Mesenchymal stem cell (in vitro differentiated cells and primary cell): ENCODE measurements at regions not wholly inside any gene's neighbourhood (a gene's known extent, or its start where the extent isn't known, plus 50 kb on each side); places are given as distances from the start of the nearest gene placed in this dataset.

Source experiments
- DNase-seq: peaks from one replicate; pipeline ENCODE4 v3.0.0-alpha.2; 2013
- H2AFZ ChIP-seq: one replicate; pipeline ENCODE4 v1.6.1; 2013; ENCODE audit warnings: low read depth, mild to moderate bottlenecking, control low read depth, inconsistent platforms, low read length, moderate library complexity
- H2AK5ac ChIP-seq: 2 replicates; pipeline ENCODE4 v1.6.1; 2013; ENCODE audit warnings: low read length, moderate library complexity, mild to moderate bottlenecking, inconsistent platforms; ENCODE audit not compliant: severe bottlenecking
- H2BK120ac ChIP-seq: one replicate; pipeline ENCODE4 v1.6.1; 2013; ENCODE audit warnings: low read depth, mild to moderate bottlenecking, inconsistent platforms, low read length, moderate library complexity
- H2BK12ac ChIP-seq, 2 experiments: one replicate each; pipeline ENCODE4 v1.6.1; 2013; ENCODE audit warnings: inconsistent platforms in 2 of 2, low read length in 2 of 2, mild to moderate bottlenecking in 2 of 2, moderate library complexity in 2 of 2, control low read depth in 1 of 2
- H2BK15ac ChIP-seq: one replicate; pipeline ENCODE4 v1.6.1; 2013; ENCODE audit warnings: mild to moderate bottlenecking, low read depth, inconsistent platforms; ENCODE audit not compliant: poor library complexity, severe bottlenecking
- H2BK5ac ChIP-seq: 2 replicates; pipeline ENCODE4 v1.6.1; 2013; ENCODE audit warnings: low read depth, mild to moderate bottlenecking, low read length, control low read depth, inconsistent platforms; ENCODE audit not compliant: poor library complexity, severe bottlenecking
- H3K14ac ChIP-seq, 2 experiments: one replicate each; pipeline ENCODE4 v1.6.1; 2013; ENCODE audit warnings: inconsistent platforms in 2 of 2, low read length in 2 of 2, control low read depth in 1 of 2, mild to moderate bottlenecking in 1 of 2, moderate library complexity in 1 of 2
- H3K18ac ChIP-seq, 2 experiments: one replicate each; pipeline ENCODE4 v1.6.1; 2013; ENCODE audit warnings: inconsistent platforms in 2 of 2, low read length in 2 of 2, control low read depth in 1 of 2, low read depth in 1 of 2, mild to moderate bottlenecking in 1 of 2
- H3K23ac ChIP-seq, 2 experiments: one replicate each; pipeline ENCODE4 v1.6.1; 2013; ENCODE audit warnings: inconsistent platforms in 2 of 2, low read length in 2 of 2, mild to moderate bottlenecking in 2 of 2, moderate library complexity in 2 of 2, control low read depth in 1 of 2
- H3K27ac ChIP-seq: 2 replicates; pipeline ENCODE4 v1.5.1; 2013; ENCODE audit warnings: mild to moderate bottlenecking, moderate library complexity, low read length, control low read depth, inconsistent platforms; ENCODE audit not compliant: poor library complexity, severe bottlenecking
- H3K27me3 ChIP-seq, 2 experiments: 2 replicates each; pipeline versions ENCODE4 v1.6.1 to v1.7.0; 2013; ENCODE audit warnings: low read length in 2 of 2, mild to moderate bottlenecking in 2 of 2, moderate library complexity in 2 of 2, control low read depth in 1 of 2, inconsistent platforms in 1 of 2; ENCODE audit not compliant: control insufficient read depth in 1 of 2, insufficient read depth in 1 of 2
- H3K36me3 ChIP-seq, 2 experiments: 2 replicates each; pipeline versions ENCODE4 v1.6.1 to v1.7.0; 2013; ENCODE audit warnings: low read length in 2 of 2, control low read depth in 1 of 2, inconsistent platforms in 1 of 2, low read depth in 1 of 2, mild to moderate bottlenecking in 1 of 2; ENCODE audit not compliant: insufficient read depth in 2 of 2, control insufficient read depth in 1 of 2
- H3K4ac ChIP-seq, 2 experiments: one replicate each; pipeline ENCODE4 v1.6.1; 2013; ENCODE audit warnings: inconsistent platforms in 2 of 2, low read length in 2 of 2, mild to moderate bottlenecking in 2 of 2, moderate library complexity in 2 of 2, control low read depth in 1 of 2, low read depth in 1 of 2
- H3K4me1 ChIP-seq: 2 replicates; pipeline ENCODE4 v1.6.1; 2013; ENCODE audit warnings: low read depth, low read length, control low read depth; ENCODE audit not compliant: control insufficient read depth, insufficient read depth
- H3K4me2 ChIP-seq: 2 replicates; pipeline ENCODE4 v1.6.1; 2013; ENCODE audit warnings: low read length, mild to moderate bottlenecking, inconsistent platforms; ENCODE audit not compliant: poor library complexity, severe bottlenecking
- H3K4me3 ChIP-seq, 2 experiments: 2 replicates each; pipeline versions ENCODE4 v1.5.1 to v1.7.0; 2013; ENCODE audit warnings: low read length in 2 of 2, mild to moderate bottlenecking in 2 of 2, control low read depth in 1 of 2, low read depth in 1 of 2; ENCODE audit not compliant: insufficient read depth in 1 of 2
- H3K79me1 ChIP-seq: replicated peaks from 2 replicates; pipeline ENCODE4 v1.6.1; 2013; ENCODE audit warnings: mild to moderate bottlenecking, control low read depth, low read length, inconsistent platforms; ENCODE audit not compliant: poor library complexity, severe bottlenecking
- H3K9ac ChIP-seq: 2 replicates; pipeline ENCODE4 v1.7.0; 2013; ENCODE audit warnings: mild to moderate bottlenecking, low read length, moderate library complexity
- H3K9me3 ChIP-seq: 2 replicates; pipeline ENCODE4 v1.7.0; 2013; ENCODE audit warnings: mild to moderate bottlenecking, low read length; ENCODE audit not compliant: control insufficient read depth
- H4K8ac ChIP-seq: one replicate; pipeline ENCODE4 v1.6.1; 2013; ENCODE audit warnings: inconsistent platforms, mild to moderate bottlenecking, low read length, moderate library complexity
- H4K91ac ChIP-seq: one replicate; pipeline ENCODE4 v1.6.1; 2013; ENCODE audit warnings: mild to moderate bottlenecking, low read length, inconsistent platforms
- WGBS: methylation state at CpG from one replicate; pipeline ENCODE4 v1.1.7; 2013; ENCODE audit warnings: mixed read lengths; 5-methylcytosine and 5-hydroxymethylcytosine counted together

DNA sequence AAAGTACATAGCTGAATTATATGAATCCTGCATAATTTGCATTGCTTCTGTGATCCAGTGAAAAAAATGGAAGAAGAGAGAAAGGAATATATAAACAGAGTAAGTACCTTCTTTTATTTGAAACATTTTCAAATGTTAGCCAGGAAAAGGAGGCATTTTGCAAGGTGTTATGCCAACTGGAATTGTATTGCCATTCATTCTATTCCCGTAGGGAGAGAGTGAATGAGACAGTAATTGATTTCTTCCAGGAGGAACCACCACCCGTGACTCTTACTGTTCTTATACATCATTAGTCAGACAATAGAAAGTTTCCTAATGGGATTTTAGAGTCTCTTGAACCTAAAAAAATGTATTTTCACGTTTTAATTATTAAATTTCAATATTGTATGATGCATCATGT, 324.1 kb upstream of the ALCAM start:
- Histone ChIP-seq H3K9me3 (no peaks in the 10 kb centered on the region), H2BK15ac (no peak overlapping the region), H4K91ac (no peak overlapping the region), H2BK12ac (no peak overlapping the region), H3K4me3 (no peak overlapping the region), H2BK120ac (no peak overlapping the region), H3K4ac (no peak overlapping the region), H2AFZ (no peak overlapping the region), H3K27me3 (no peaks in the 10 kb centered on the region), H3K14ac (no peak overlapping the region), H3K36me3 (no peaks in the 10 kb centered on the region), H2BK5ac (no peak overlapping the region), H3K79me1 (no peaks in the 10 kb centered on the region), H3K18ac (no peak overlapping the region), H3K4me2 (no peak overlapping the region), H4K8ac (no peak overlapping the region), H3K4me1 (no peaks in the 10 kb centered on the region), H3K9ac (no peak overlapping the region), H3K27ac (no peak overlapping the region), H2AK5ac (no peak overlapping the region), H3K23ac (no peak overlapping the region)
- no CpG with 5 or more reads among the region's 3 CpGs for WGBS
- DNase-seq: no peak

DNA sequence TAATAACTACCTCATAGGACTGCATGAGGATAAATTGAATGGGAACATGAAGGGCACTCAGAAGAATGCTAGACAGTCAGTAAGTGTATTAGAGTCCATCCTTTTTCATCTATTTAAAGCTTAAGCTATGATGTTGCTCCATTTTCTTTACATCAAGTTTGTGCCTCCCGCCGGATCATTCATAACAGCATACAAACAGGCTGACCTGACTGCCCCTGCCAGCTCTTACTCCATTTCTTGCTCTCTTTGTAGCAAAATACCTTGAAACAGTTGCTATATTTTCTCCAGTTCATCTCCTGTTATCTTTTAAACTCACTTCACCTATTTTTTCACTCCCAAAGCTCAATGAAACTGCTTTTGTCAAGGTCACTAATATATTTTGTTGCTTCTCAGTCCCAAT, 315.6 kb upstream of the ALCAM start:
- Histone ChIP-seq H3K4me1 (no peaks in the 10 kb centered on the region), H2BK120ac (no peak overlapping the region), H3K4ac (no peak overlapping the region), H3K27ac (no peak overlapping the region), H2BK12ac (no peak overlapping the region), H2AK5ac (no peak overlapping the region), H3K9ac (no peak overlapping the region), H2BK15ac (no peak overlapping the region), H3K23ac (no peak overlapping the region), H4K91ac (no peak overlapping the region), H3K9me3 (no peaks in the 10 kb centered on the region), H3K18ac (no peak overlapping the region), H3K4me2 (no peak overlapping the region), H3K14ac (no peak overlapping the region), H3K79me1 (no peaks in the 10 kb centered on the region), H2AFZ (no peak overlapping the region), H4K8ac (no peak overlapping the region), H2BK5ac (no peak overlapping the region), H3K36me3 (no peaks in the 10 kb centered on the region), H3K27me3 (no peaks in the 10 kb centered on the region), H3K4me3 (no peak overlapping the region)
- 98% methylated on average over 2 of the region's 2 CpGs for WGBS
- no peak for DNase-seq

DNA sequence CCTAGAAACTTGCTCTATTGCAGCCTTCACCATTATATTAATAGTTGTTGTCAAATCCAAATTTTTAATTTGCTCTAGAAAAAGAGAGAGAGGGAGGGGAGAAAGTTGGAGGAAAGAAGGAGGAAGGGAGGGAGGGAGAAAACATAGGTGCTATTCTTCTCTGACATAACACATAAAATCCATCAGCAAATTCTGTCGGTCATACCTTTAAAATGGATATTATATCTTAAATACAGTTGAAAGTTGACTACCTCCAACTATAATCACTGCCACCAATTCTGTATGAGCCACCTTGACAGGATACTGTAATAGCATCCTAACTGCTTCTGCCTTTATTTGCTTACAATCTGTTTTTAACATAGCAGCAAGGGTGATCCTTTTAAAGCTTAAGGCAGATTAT, 314.7 kb upstream of the ALCAM start:
- H3K27ac ChIP-seq: no peak overlapping the region
- no peak overlapping the region for H4K8ac ChIP-seq
- H3K4me1 ChIP-seq: no peaks in the 10 kb centered on the region
- no peaks in the 10 kb centered on the region for H3K9me3 ChIP-seq
- H2BK15ac ChIP-seq: no peak overlapping the region
- H2AFZ ChIP-seq: no peak overlapping the region
- H3K14ac ChIP-seq: no peak overlapping the region
- H4K91ac ChIP-seq: no peak overlapping the region
- no peaks in the 10 kb centered on the region for H3K79me1 ChIP-seq
- no peak overlapping the region for H2BK5ac ChIP-seq
- no peak overlapping the region for H2AK5ac ChIP-seq
- no peak for DNase-seq
- no peaks in the 10 kb centered on the region for H3K36me3 ChIP-seq
- WGBS: no CpG with 5 or more reads among the region's 1 CpG
- no peak overlapping the region for H2BK120ac ChIP-seq
- H3K18ac ChIP-seq: no peak overlapping the region
- H3K9ac ChIP-seq: no peak overlapping the region
- H3K4me2 ChIP-seq: no peak overlapping the region
- no peak overlapping the region for H3K23ac ChIP-seq
- H3K27me3 ChIP-seq: no peaks in the 10 kb centered on the region
- no peak overlapping the region for H2BK12ac ChIP-seq
- H3K4ac ChIP-seq: no peak overlapping the region
- no peak overlapping the region for H3K4me3 ChIP-seq

DNA sequence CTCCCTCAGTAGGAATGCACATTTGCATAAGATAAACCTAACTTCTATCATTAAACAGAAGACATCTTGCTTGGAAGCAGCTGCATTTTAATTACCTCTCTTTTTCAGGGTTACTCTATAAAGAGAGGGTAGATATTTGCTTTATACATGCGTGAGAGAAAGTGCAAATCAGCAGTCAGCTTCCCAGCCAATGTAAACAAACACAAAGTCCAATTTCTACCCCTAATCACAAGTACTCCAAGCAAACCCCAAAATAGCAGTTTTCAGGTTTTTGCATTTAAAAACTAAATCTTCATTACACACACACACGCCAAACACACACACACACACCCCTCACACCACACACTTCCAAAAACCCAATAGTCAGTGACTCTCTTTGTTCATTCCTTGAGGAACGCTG, 303.9 kb upstream of the ALCAM start:
- Histone ChIP-seq H3K23ac (no peak overlapping the region), H3K4me3 (no peak overlapping the region), H3K79me1 (no peaks in the 10 kb centered on the region), H3K18ac (no peak overlapping the region), H3K9me3 (no peaks in the 10 kb centered on the region), H3K27me3 (no peaks in the 10 kb centered on the region), H3K27ac (no peak overlapping the region), H3K4ac (no peak overlapping the region), H4K8ac (no peak overlapping the region), H3K4me1 (no peaks in the 10 kb centered on the region), H3K14ac (no peak overlapping the region), H2BK120ac (no peak overlapping the region), H2BK12ac (no peak overlapping the region), H2BK5ac (no peak overlapping the region), H2BK15ac (no peak overlapping the region), H3K9ac (no peak overlapping the region), H2AFZ (no peak overlapping the region), H4K91ac (no peak overlapping the region), H3K4me2 (no peak overlapping the region), H3K36me3 (no peaks in the 10 kb centered on the region), H2AK5ac (no peak overlapping the region)
- WGBS: 61% methylated on average over 3 of the region's 3 CpGs
- no peak for DNase-seq
